SH-SY5Y (cell line): ENCODE measurements at regions not wholly inside any gene's neighbourhood (a gene's known extent, or its start where the extent isn't known, plus 50 kb on each side); places are given as distances from the start of the nearest gene placed in this dataset.

ENCODE experiments used
- GATA2 ChIP-seq: IDR thresholded peaks from 2 replicates; pipeline ENCODE4 v1.6.1; 2011; ENCODE audit warnings: mild to moderate bottlenecking, low read depth, low read length
- GATA3 ChIP-seq: IDR thresholded peaks from 2 replicates; pipeline ENCODE4 v1.6.1; 2011; ENCODE audit warnings: low read depth, mild to moderate bottlenecking, low read length, moderate library complexity

DNA sequence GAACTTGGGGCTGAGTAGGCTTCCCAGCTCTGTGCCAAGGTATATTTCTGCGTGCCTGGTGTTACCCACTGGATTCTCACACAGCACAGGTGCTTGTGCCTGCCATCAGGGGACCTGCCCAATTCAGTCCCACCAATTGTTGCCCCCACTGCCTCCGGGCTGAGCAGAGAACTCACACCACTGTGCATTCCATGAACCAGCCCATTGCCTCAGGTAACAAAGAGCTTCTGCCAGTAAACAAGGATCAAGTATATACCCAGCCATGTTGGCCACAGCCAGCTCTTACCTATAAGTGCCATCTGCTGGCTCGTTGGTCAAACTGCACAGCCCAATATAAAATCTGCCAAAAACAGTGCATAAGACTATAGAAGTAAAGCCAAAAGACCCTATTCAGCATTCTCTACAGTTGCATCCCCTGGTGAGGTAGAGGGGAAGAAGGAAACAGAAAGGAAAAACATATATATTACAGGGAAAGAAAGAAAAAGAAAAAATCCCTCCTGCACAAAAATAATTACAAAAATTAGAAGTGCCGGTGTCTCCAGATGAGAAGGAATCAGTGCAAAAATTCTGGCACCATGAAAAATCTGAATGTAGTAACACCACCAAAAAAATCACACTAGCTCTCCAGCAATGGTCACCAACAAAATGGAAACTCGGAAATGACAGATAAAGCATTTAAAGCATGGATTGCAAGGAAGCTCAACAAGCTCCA lies 241.4 kb downstream of the IBTK start:
- TF ChIP-seq GATA2: no peak
- no peak for TF ChIP-seq GATA3

DNA sequence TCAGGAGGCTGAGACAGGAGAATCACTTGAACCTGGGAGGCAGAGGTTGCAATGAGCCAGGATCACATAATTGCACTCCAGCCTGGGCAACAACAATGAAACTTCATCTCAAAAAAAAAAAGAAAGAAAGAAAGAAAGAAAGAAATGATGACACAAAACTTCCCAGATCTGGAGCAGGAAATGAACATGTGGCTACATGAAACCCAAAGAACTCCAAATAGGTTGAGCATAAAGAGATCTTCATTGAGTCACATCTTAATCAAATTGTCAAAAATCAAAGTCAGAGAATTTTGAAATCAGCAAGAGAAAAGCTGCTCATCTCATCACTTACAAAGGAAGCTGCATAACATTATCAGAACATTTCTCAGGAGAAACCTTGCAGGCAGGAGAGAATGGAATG lies 247.0 kb downstream of the IBTK start:
- TF ChIP-seq GATA3 (no peak), GATA2 (no peak)

DNA sequence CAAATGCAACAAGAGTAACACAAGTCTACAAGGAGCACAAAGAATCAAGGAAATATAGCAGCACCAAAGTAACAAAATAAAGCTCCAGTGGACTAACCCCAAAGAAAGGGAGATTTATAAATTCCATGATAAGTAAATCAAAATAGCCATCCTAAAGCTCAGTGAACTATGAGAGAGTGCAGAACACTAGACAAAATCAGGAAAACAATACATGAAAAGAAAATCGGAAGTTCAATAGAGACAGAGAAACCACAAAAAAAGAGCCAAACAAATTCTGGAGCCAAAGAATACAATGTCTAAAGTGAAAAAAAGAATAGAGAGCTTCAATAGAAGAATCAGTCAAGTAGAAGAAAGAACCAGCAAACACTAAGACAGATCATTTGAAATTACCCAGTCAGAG lies 247.3 kb upstream of the TENT5A start:
- TF ChIP-seq GATA3 (no peak), GATA2 (no peak)

DNA sequence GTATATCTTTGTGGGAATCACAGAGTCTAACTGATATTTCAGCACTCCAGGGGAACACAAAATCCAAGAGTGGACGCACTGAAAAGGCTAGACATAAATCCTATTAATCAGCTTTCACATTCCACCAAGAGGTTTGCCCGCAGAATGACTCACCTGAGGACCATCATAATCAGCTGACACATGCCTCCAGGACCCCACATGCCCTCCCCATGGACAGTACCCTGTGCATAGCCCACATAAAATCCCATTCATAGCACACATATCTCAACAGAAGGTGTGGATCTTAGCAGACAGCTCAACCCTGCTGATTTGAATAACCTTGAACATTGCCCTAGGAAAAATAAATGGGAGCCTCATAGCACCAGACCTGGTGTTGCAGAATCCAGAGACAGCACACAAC lies 246.8 kb upstream of the TENT5A start:
- no peak for TF ChIP-seq GATA3
- no peak for TF ChIP-seq GATA2

DNA sequence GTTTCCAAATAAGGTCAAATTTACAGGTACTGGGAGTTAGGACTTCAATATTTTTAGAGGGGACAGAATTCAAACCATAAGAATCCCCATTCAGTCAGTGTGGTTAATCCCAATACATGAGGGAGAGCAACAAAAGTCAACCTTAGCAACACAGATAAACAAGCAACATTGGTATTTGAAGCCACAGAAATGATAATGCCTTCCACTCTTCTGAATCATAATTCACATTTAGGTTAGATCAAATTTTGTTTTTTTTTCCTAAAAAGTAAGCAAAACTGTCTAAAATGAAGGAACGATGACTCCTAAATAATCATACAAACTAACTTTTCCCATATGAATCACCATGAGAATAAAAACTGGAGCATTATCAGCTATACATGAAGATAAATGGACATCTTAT lies 246.0 kb upstream of the TENT5A start:
- TF ChIP-seq GATA3 (no peak), GATA2 (no peak)

DNA sequence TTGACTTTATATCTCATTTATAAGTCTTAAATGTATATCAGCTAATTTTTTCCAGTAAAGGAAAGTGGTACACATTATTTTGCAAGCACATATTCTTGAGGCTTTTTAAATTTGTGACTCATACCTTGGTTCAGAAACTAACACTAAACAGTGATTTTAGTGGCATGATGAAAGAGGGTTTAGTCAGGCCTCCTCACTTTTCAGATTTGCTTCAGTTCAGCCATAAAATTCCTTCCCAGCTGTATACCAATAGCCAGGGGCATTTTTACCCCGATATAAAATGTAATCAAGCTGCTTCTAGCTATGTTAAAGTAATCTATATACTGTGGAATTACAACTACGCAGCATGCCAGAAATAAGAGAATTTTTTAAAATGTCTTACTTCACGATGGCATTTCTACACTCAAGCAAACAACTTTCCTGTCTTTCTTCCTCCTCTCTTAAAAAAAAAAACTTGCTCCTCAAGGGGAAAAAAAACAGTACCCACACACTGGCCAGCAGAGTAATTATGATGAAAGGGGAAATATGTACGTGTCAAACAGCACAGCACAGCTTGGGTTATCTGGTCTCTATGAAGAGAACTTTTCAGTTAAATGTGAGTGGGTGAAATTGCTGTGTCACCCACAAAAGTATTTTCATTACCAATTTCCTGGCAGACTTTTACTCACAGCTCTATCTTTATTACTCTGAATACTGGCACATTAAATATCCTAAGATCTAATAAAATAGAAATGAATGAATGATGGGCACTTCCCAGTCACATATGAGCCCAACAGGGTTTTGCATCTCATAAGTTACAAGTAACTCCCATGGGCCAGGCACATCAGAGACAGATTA lies 244.8 kb upstream of the TENT5A start:
- no peak for TF ChIP-seq GATA3
- TF ChIP-seq GATA2: no peak

DNA sequence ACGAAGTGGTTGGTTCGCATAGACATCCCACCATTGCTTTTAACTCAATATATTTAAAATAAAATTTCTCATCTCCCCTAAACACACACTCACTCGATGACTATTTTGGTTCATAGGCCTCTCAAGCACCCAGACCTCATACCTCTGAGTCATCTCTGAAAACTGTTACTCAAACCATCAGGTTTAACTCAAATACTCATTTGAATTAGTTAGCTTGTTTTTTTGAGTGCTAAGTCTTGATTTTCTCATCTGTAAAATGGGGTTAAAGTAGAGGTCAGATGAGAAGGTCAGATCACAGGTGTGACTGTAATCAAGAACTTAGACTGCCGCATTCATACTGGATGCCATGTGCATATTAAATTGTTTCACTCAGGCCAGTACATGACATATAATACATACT lies 243.9 kb upstream of the TENT5A start:
- TF ChIP-seq GATA3 (no peak), GATA2 (no peak)

DNA sequence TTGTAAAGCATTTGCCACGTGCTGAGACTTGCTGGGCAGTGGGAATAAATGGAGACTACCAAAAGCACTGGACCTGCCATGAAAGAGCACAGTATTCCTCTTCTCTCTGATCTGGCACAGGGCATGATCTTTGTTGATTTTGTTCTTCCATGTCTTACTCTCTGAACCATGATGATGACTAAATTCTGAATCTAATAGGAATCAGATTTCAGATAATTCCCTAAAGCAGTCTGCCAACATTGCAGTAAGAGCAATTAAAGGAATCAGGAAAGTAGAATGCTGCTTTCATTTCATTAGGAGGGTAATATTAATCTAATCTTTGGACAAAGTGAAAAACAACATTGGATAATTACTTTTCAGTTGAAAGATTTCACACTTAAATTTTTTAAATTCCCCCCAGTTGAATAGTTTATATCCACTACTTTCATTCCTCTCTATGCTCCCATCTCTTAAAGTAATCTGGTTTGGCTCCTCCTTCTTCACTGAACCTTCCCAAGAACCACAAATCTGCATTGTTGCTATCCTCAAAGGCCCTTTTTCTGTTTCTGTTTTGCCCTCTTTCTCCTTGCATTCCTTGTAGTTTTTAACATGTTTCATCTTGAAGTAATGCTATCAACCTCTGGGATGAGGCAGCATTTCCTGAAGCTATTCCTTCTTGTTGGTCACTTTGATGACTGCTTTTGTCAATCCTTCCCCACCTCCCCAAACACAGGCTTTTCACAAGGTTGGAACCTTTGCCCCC lies 243.2 kb upstream of the TENT5A start:
- no peak for TF ChIP-seq GATA2
- no peak for TF ChIP-seq GATA3

DNA sequence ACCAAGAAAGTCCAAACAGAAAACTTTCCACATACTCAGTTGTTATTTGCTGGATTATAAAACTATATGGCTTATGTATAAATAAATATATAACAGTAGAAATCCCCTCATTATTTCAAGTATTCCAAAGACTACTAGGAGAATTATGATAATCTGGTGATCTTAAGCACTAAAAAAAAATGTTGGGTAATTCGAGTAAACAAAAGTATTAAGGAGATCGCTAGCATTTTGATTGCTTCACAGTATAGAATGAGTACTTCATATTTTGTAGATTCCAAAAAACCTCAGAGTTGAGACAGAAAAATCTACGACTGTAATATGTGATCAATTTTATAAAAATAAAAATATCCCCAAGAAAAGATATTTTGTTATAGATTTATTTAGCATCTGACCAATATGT lies 236.4 kb upstream of the TENT5A start:
- no peak for TF ChIP-seq GATA2
- no peak for TF ChIP-seq GATA3

DNA sequence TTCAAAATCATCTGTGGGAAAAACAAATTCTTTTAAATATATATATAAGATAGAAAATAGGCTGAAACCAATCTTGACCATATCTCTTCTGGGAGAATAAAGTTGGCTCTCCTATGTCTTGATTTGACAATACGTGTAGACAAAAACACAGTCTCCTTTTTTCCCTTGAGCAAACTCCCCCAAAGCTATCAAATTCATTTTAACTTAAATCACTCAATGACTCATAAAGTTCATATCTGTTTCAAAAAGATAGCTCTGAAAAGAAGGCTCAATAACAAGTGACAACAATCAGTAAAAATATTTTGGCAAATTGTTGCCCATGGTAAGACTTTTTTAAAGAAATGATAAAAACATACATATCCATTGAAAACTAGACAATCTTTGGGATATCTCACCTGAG lies 236.0 kb upstream of the TENT5A start:
- TF ChIP-seq GATA3 (no peak), GATA2 (no peak)

DNA sequence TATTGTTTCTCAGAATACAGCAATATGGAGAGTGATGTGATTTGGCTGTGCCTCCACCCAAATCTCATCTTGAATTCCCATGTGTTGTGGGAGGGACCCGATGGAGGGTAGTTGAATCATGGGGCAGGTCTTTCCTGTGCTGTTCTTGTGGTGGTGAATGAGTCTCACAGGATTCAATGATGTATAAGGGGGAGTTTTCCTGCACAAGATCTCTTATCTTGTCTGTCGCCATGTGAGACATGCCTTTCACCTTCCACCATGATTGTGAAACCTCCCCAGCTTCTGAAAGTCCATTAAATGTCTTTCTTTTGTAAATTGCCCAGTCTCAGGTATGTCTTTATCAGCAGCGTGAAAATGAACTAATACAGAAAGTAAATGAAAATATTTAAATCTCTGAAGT lies 234.8 kb upstream of the TENT5A start:
- TF ChIP-seq GATA2 (no peak), GATA3 (no peak)

DNA sequence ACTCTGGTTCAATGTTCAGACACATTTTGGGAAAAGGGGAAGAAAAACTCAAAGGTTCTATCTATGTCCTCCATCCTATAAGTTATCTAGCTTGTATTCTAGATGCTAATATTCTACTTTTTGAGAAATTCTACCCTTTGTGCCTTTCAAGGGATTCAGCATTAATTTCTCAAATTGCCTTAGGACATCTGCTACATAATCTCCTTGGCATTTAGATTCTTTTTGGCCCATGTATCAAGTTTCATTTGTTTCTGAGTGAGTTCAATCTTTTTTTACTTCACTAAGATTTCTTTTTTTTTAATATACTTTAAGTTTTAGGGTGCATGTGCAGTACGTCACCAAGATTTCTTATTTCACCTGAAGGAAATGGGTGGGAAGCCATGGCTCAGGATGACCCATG lies 232.7 kb upstream of the TENT5A start:
- TF ChIP-seq GATA3 (no peak), GATA2 (no peak)

DNA sequence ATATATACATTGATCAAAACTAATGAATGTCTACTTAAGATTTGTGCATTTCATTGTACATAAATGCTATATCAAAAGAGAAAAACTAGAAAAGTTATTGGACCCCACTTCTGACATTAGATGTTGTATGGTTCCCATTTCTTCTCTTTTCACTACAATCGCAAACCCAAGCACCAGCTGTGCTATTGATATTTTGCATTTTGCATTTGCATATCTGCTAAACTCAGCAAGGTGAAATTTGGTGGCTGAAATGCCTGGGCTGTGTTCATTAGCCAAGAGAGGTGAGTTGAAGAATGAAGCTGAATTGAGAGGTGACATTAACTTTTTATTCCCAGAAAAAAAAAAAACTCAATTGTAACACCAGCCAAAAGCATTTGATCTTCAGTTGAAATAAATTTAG lies 232.1 kb upstream of the TENT5A start:
- TF ChIP-seq GATA2: no peak
- TF ChIP-seq GATA3: no peak

DNA sequence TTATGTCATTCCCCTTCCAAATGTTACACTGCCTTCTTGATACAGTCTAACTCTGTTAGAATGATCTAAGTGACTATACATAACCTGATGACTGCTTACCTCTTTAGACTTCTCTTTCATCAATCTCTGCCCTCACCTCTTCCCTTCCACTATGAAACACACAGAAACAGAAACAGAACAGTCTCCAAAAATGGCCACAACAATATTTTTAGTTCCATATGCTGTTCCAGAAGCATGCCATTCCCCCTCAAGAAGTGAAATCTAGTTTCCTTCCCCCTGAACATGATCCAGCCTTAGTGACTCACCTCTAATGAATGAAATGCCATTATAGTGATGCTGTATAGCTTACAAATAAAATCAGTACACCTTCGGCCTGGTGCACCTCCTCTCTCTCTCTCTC lies 229.3 kb upstream of the TENT5A start:
- no peak for TF ChIP-seq GATA2
- TF ChIP-seq GATA3: no peak
